ENCODE measurements at regions not wholly inside any gene's neighbourhood (a gene's known extent, or its start where the extent isn't known, plus 50 kb on each side); places are given as distances from the start of the nearest gene placed in this dataset.

- H3K9me3 ChIP-seq = no peaks in the 10 kb centered on the region
- intact Hi-C loops (cut with DNase I; ENCODE audit: low total_unique reads) = no loop called here
- H3K27ac ChIP-seq = no peak overlapping the region
- no peak overlapping the region for H3K4me3 ChIP-seq
- no peaks in the 10 kb centered on the region for H3K36me3 ChIP-seq
- H3K4me1 ChIP-seq = no peaks in the 10 kb centered on the region
- H3K27me3 ChIP-seq = no peaks in the 10 kb centered on the region
- TF ChIP-seq POLR2A (IDR thresholded peaks at IDR 0.05) = no peak
- TF ChIP-seq CTCF (IDR thresholded peaks at IDR 0.05) = no peak
- peak; percentile 45 to 59 for DNase-seq
Measured at GRCh38 chr3:72113564-72113963, 328.6 kb upstream of the PROK2 start.

- H3K27ac ChIP-seq = no peak overlapping the region
- no peaks in the 10 kb centered on the region for H3K9me3 ChIP-seq
- intact Hi-C loops (cut with DNase I; ENCODE audit: low total_unique reads) = no loop called here
- no peaks in the 10 kb centered on the region for H3K4me1 ChIP-seq
- DNase-seq = no peak
- TF ChIP-seq CTCF (IDR thresholded peaks at IDR 0.05) (no peak), POLR2A (IDR thresholded peaks at IDR 0.05) (no peak)
- H3K27me3 ChIP-seq = no peaks in the 10 kb centered on the region
- no peak overlapping the region for H3K4me3 ChIP-seq
- no peaks in the 10 kb centered on the region for H3K36me3 ChIP-seq
Measured at GRCh38 chr3:72112435-72112834, 327.5 kb upstream of the PROK2 start.

- Histone ChIP-seq H3K9me3 (no peaks in the 10 kb centered on the region), H3K27ac (no peak overlapping the region), H3K27me3 (no peaks in the 10 kb centered on the region), H3K4me3 (no peak overlapping the region), H3K36me3 (no peaks in the 10 kb centered on the region), H3K4me1 (no peaks in the 10 kb centered on the region)
- no peak for DNase-seq
- no peak for TF ChIP-seq POLR2A (IDR thresholded peaks at IDR 0.05)
- TF ChIP-seq CTCF (IDR thresholded peaks at IDR 0.05) = no peak
- intact Hi-C loops (cut with DNase I; ENCODE audit: low total_unique reads) = no loop called here
Measured at GRCh38 chr3:72111265-72112205, 326.6 kb upstream of the PROK2 start.

- no peak overlapping the region for H3K27ac ChIP-seq
- H3K4me1 ChIP-seq = no peaks in the 10 kb centered on the region
- H3K36me3 ChIP-seq = no peaks in the 10 kb centered on the region
- DNase-seq = no peak
- TF ChIP-seq CTCF (IDR thresholded peaks at IDR 0.05) (no peak), POLR2A (IDR thresholded peaks at IDR 0.05) (no peak)
- intact Hi-C loops (cut with DNase I; ENCODE audit: low total_unique reads) = no loop called here
- H3K4me3 ChIP-seq = no peak overlapping the region
- H3K27me3 ChIP-seq = no peaks in the 10 kb centered on the region
- no peaks in the 10 kb centered on the region for H3K9me3 ChIP-seq
Measured at GRCh38 chr3:72109327-72110259, 324.6 kb upstream of the PROK2 start.
